ENCODE measurements at regions not wholly inside any gene's neighbourhood (a gene's known extent, or its start where the extent isn't known, plus 50 kb on each side); places are given as distances from the start of the nearest gene placed in this dataset.

GRCh38 chr1:223006371-223006770, 136.7 kb downstream of the TLR5 start:
- CTCF ChIA-PET: no interaction called here

GRCh38 chr1:223006917-223007648, 136.0 kb downstream of the TLR5 start:
- POLR2A ChIA-PET (ENCODE audit: unreplicated experiment): no interaction called here
- CTCF ChIA-PET: no interaction called here
- Histone ChIP-seq H3K4me1 (ENCODE audit: insufficient read depth, low read length) (peaks cover 2% of the 10 kb centered on the region), H3K36me3 (ENCODE audit: low read depth, low read length) (no peaks in the 10 kb centered on the region), H3F3A (ENCODE audit: low read length, unreplicated experiment) (no peaks in the 10 kb centered on the region), H3K4me3 (ENCODE audit: low read length) (no peak overlapping the region), H3K27ac (ENCODE audit: low read length) (no peak overlapping the region), H2AFZ (ENCODE audit: low read length) (no peak overlapping the region), H3K79me2 (ENCODE audit: low read length) (no peaks in the 10 kb centered on the region), H4K20me1 (ENCODE audit: low read length) (no peaks in the 10 kb centered on the region), H3K9ac (ENCODE audit: low read length) (no peak overlapping the region), H3K4me2 (ENCODE audit: low read length) (no peak overlapping the region), H3K27me3 (ENCODE audit: low read length) (peaks cover 6% of the 10 kb centered on the region; the same call in 1 of the 2 replicates), H3K9me3 (ENCODE audit: low read length) (no peaks in the 10 kb centered on the region), H3K9me2 (replicated peaks; ENCODE audit: low read length) (no peaks in the 10 kb centered on the region)
- ATAC-seq: no peak
- no peak for DNase-seq
- intact Hi-C loops (cut with micrococcal nuclease): loop anchor here (10.0 kb wide), 1 partner anchor 272 kb away; the partner anchor contains the start of gene FAM177B
- TF ChIP-seq EZH2phosphoT487 (IDR thresholded peaks at IDR 0.05; ENCODE audit: borderline replicate concordance, low read length) (no peak), CTCF (conservative IDR thresholded peaks at IDR 0.05; ENCODE audit: low read depth, low read length) (no peak), EZH2 (IDR thresholded peaks at IDR 0.05; ENCODE audit: low read length, unreplicated experiment) (no peak)
- no TSS peak for BruUV-seq (replicated peaks)

More at GRCh38 chr1:223006371-223006770, 136.7 kb downstream of the TLR5 start:
- H4K20me1 ChIP-seq (ENCODE audit: low read length): no peaks in the 10 kb centered on the region
- TF ChIP-seq EZH2 (IDR thresholded peaks at IDR 0.05; ENCODE audit: low read length, unreplicated experiment): no peak
- no peak for TF ChIP-seq CTCF (conservative IDR thresholded peaks at IDR 0.05; ENCODE audit: low read depth, low read length)
- TF ChIP-seq EZH2phosphoT487 (IDR thresholded peaks at IDR 0.05; ENCODE audit: borderline replicate concordance, low read length): no peak
- H3F3A ChIP-seq (ENCODE audit: low read length, unreplicated experiment): no peaks in the 10 kb centered on the region
- intact Hi-C loops (cut with micrococcal nuclease): loop anchor here (10.0 kb wide), 1 partner anchor 272 kb away; the partner anchor contains the start of gene FAM177B
- H3K9me2 ChIP-seq (replicated peaks; ENCODE audit: low read length): no peaks in the 10 kb centered on the region
- H3K4me2 ChIP-seq (ENCODE audit: low read length): no peak overlapping the region
- H3K79me2 ChIP-seq (ENCODE audit: low read length): no peaks in the 10 kb centered on the region
- DNase-seq (no peak), ATAC-seq (no peak)
- H2AFZ ChIP-seq (ENCODE audit: low read length): no peak overlapping the region
- no TSS peak for BruUV-seq (replicated peaks)
- no peak overlapping the region for H3K4me3 ChIP-seq (ENCODE audit: low read length)
- no peak overlapping the region for H3K27ac ChIP-seq (ENCODE audit: low read length)
- H3K27me3 ChIP-seq (ENCODE audit: low read length): peaks cover 6% of the 10 kb centered on the region; the same call in 1 of the 2 replicates
- no peaks in the 10 kb centered on the region for H3K9me3 ChIP-seq (ENCODE audit: low read length)
- H3K36me3 ChIP-seq (ENCODE audit: low read depth, low read length): no peaks in the 10 kb centered on the region
- H3K4me1 ChIP-seq (ENCODE audit: insufficient read depth, low read length): peaks cover 9% of the 10 kb centered on the region
- no peak overlapping the region for H3K9ac ChIP-seq (ENCODE audit: low read length)
- POLR2A ChIA-PET (ENCODE audit: unreplicated experiment): no interaction called here

- ATAC-seq: no peak
- no peaks in the 10 kb centered on the region for H3K9me3 ChIP-seq (ENCODE audit: low read length)
- no peaks in the 10 kb centered on the region for H3K4me1 ChIP-seq (ENCODE audit: insufficient read depth, low read length)
- H3K4me2 ChIP-seq (ENCODE audit: low read length): no peak overlapping the region
- H2AFZ ChIP-seq (ENCODE audit: low read length): no peak overlapping the region
- POLR2A ChIA-PET (ENCODE audit: unreplicated experiment): no interaction called here
- H3K9me2 ChIP-seq (replicated peaks; ENCODE audit: low read length): no peaks in the 10 kb centered on the region
- H4K20me1 ChIP-seq (ENCODE audit: low read length): no peaks in the 10 kb centered on the region
- TF ChIP-seq EZH2 (IDR thresholded peaks at IDR 0.05; ENCODE audit: low read length, unreplicated experiment) (no peak), EZH2phosphoT487 (IDR thresholded peaks at IDR 0.05; ENCODE audit: borderline replicate concordance, low read length) (no peak), CTCF (conservative IDR thresholded peaks at IDR 0.05; ENCODE audit: low read depth, low read length) (no peak)
- BruUV-seq (replicated peaks): no TSS peak
- no peaks in the 10 kb centered on the region for H3K79me2 ChIP-seq (ENCODE audit: low read length)
- no peaks in the 10 kb centered on the region for H3K36me3 ChIP-seq (ENCODE audit: low read depth, low read length)
- DNase-seq: no peak
- H3K4me3 ChIP-seq (ENCODE audit: low read length): no peak overlapping the region
- intact Hi-C loops (cut with micrococcal nuclease): loop anchor here (10.0 kb wide), 1 partner anchor 273 kb away; the partner anchor contains the start of gene FAM177B
- peaks cover 6% of the 10 kb centered on the region; the same call in 1 of the 2 replicates for H3K27me3 ChIP-seq (ENCODE audit: low read length)
- no peak overlapping the region for H3K27ac ChIP-seq (ENCODE audit: low read length)
- no peak overlapping the region for H3K9ac ChIP-seq (ENCODE audit: low read length)
- CTCF ChIA-PET: no interaction called here
- H3F3A ChIP-seq (ENCODE audit: low read length, unreplicated experiment): no peaks in the 10 kb centered on the region
Observed at GRCh38 chr1:223007935-223008334, 135.1 kb downstream of the TLR5 start.

Measured in PC-3 (cell line).